ENCODE measurements at regions not wholly inside any gene's neighbourhood (a gene's known extent, or its start where the extent isn't known, plus 50 kb on each side); places are given as distances from the start of the nearest gene placed in this dataset.
"Not testable (repeated sequence)": the region's sequence is repeated elsewhere in the genome, so short reads cannot be mapped to it uniquely, and the experiment has no call there.

DNA sequence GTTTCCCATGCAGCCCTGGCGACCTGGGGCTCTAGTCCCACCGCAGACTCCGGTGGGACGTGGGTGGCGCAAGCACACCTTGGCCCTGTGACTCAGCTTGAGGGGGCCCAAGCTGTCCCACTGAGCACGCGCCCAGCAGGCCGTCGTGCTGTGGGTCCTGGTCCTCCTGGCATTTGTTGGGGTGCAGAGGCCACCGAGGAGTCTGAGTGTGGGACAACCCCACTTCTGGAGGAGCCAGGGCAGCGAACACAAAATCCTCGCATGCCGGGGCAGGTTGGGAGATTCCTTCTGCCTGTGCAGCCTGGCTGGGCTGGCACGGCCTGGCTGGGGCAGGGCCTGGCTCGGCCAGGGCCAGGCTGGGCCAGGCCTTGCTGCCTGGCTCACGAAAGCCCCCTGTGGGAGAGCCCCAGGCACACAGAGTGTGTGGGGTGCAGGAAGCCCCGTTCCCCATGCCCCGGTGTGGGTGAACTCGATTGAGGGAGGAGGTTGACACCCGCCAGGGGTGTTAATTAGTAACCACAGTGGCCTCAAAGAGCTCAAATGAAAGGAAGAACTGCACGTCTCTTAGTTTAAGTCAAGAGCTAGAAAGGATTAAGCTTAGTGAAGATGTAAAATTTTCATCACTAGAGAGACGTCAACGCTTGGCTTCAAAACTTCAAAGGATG lies 1808.5 kb upstream of the DEFB115 start:
- Mint-ChIP-seq H3K27me3 (ENCODE audit: low read depth) (no peaks in the 10 kb centered on the region), H3K4me1 (no peaks in the 10 kb centered on the region), H3K36me3 (ENCODE audit: low read depth) (peaks cover 4% of the 10 kb centered on the region), H3K9me3 (peaks cover 4% of the 10 kb centered on the region), H3K4me3 (no peak overlapping the region), H3K27ac (ENCODE audit: unreplicated experiment) (no peak overlapping the region)
- no peak for DNase-seq (ENCODE audit: low read depth, low spot score)
- TF ChIP-seq, protein P1, sequence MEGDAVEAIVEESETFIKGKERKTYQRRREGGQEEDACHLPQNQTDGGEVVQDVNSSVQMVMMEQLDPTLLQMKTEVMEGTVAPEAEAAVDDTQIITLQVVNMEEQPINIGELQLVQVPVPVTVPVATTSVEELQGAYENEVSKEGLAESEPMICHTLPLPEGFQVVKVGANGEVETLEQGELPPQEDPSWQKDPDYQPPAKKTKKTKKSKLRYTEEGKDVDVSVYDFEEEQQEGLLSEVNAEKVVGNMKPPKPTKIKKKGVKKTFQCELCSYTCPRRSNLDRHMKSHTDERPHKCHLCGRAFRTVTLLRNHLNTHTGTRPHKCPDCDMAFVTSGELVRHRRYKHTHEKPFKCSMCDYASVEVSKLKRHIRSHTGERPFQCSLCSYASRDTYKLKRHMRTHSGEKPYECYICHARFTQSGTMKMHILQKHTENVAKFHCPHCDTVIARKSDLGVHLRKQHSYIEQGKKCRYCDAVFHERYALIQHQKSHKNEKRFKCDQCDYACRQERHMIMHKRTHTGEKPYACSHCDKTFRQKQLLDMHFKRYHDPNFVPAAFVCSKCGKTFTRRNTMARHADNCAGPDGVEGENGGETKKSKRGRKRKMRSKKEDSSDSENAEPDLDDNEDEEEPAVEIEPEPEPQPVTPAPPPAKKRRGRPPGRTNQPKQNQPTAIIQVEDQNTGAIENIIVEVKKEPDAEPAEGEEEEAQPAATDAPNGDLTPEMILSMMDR (conservative IDR thresholded peaks at IDR 0.05), result no peak

DNA sequence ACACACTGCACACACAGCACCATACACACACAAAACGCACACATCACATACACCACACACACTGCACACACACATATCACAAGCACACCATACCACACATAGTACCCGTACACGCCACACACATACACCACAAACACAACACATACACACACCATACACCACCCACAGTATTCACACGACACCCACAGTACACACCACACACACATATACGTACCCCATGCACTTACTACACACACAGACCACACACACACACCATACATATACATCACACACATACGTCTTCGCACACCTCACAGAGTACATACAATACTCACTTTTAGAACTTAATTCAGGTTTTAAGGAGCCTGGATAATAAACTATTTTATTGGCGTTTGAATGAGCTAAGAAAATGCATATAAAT lies 1805.3 kb upstream of the DEFB115 start:
- no peaks in the 10 kb centered on the region for H3K4me1 Mint-ChIP-seq
- H3K27ac Mint-ChIP-seq (ENCODE audit: unreplicated experiment), result no peak overlapping the region
- H3K9me3 Mint-ChIP-seq, result peaks cover 4% of the 10 kb centered on the region
- H3K36me3 Mint-ChIP-seq (ENCODE audit: low read depth), result peaks cover 4% of the 10 kb centered on the region
- no peak overlapping the region for H3K4me3 Mint-ChIP-seq
- TF ChIP-seq, protein P1 (conservative IDR thresholded peaks at IDR 0.05), result no peak
- no peaks in the 10 kb centered on the region for H3K27me3 Mint-ChIP-seq (ENCODE audit: low read depth)
- DNase-seq (ENCODE audit: low read depth, low spot score), result no peak

DNA sequence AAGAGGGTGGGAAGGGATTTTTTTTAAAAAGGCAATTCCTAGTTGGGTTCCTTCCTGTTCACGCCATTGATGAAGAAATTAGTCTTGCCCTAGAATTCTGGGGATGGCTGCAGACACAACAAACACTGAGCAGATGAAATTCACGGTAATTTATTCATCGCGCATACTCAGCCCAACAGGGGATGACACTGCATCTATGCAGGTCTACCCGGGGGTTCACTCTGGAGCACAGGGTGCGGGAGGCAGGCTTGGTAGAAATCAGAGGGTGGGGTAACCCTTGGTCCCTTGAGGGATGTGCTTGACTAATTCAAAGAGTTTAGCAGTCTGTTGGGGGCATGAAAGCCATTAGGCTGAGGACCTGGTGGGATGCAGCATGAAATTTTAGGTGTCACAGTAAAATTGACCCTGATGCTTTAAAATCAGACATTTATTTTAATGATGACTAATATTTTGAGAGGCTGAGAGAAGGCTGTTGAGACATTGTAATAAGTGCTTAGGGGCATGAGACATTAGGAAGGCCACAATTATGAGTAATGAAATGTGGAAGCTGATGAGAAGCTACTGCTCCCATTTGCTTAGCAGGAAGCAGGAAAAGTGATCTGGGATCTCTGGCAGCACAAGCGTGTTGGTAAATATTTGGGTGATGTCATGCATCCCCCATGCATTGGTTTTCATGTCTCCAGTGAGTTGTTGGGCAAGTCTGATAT lies 1800.3 kb upstream of the DEFB115 start:
- not testable (repeated sequence) for DNase-seq (ENCODE audit: low read depth, low spot score); H3K36me3 Mint-ChIP-seq (ENCODE audit: low read depth); H3K9me3 Mint-ChIP-seq; H3K27ac Mint-ChIP-seq (ENCODE audit: unreplicated experiment); H3K4me1 Mint-ChIP-seq; H3K4me3 Mint-ChIP-seq; H3K27me3 Mint-ChIP-seq (ENCODE audit: low read depth)

DNA sequence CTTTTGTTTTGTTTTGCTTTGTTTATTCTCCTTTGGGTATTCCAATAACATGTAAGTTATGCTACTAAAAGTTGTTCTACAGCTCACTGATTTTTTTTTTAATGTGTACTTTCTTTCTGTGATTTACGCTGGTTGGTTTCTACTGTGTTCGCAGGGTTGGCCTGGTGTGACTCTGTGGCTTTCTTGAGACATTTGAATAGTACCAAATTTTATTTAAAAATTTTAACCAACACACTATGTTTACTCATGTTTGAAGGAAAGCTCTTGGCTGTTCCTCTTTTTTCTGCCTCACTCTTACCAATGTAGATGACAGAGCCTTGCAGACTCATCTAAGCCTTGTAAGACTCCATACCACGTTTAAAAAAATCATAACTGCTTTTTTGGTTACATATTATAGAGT lies 1784.9 kb upstream of the DEFB115 start:
- TF ChIP-seq, protein P1 (conservative IDR thresholded peaks at IDR 0.05), result no peak
- Mint-ChIP-seq H3K27ac (ENCODE audit: unreplicated experiment) (no peak overlapping the region), H3K4me1 (no peaks in the 10 kb centered on the region), H3K4me3 (no peak overlapping the region), H3K27me3 (ENCODE audit: low read depth) (no peaks in the 10 kb centered on the region), H3K9me3 (no peaks in the 10 kb centered on the region), H3K36me3 (ENCODE audit: low read depth) (no peaks in the 10 kb centered on the region)
- no peak for DNase-seq (ENCODE audit: low read depth, low spot score)

DNA sequence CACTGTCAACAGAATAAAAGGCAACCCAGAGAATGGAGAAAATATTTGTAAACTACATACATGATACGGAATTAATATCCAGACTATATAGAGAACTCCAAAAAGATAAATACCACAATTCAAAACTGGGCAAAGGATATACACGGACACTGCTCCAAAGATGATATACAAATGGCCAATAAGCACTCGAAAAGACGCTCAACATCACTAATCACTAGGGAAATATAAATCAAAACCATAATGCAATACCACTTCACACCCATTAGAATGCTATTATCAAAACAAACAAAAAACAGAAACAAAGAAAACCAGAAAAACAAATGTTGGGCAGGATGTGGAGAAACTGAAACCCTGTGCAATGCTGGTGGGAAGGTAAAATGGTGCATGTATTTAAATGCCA lies 1764.6 kb upstream of the DEFB115 start:
- H3K4me3 Mint-ChIP-seq; DNase-seq (ENCODE audit: low read depth, low spot score); H3K27ac Mint-ChIP-seq (ENCODE audit: unreplicated experiment); H3K4me1 Mint-ChIP-seq; H3K27me3 Mint-ChIP-seq (ENCODE audit: low read depth); H3K9me3 Mint-ChIP-seq; H3K36me3 Mint-ChIP-seq (ENCODE audit: low read depth): not testable (repeated sequence)

DNA sequence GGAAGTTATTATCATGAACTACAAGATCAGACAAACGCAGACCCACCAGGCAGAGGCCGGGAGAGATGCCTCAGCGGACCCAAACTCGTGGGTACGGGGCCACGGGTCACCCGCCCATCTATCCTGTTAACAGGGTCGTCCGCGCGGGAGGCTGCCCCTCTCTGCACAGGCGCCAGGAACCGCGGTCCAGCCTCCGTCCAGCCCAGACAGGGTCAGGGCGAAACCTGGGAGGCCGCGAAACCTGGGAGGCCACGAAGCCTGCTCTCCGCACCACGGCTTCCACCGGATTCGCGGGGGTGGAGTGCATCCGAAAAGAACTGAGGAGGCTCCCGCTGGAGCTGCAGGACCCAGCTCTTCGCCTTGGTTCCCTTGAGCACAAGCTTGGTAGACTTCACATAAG lies 1760.7 kb upstream of the DEFB115 start:
- H3K9me3 Mint-ChIP-seq; H3K27ac Mint-ChIP-seq (ENCODE audit: unreplicated experiment); H3K27me3 Mint-ChIP-seq (ENCODE audit: low read depth); DNase-seq (ENCODE audit: low read depth, low spot score); H3K4me3 Mint-ChIP-seq; H3K4me1 Mint-ChIP-seq; H3K36me3 Mint-ChIP-seq (ENCODE audit: low read depth): not testable (repeated sequence)

DNA sequence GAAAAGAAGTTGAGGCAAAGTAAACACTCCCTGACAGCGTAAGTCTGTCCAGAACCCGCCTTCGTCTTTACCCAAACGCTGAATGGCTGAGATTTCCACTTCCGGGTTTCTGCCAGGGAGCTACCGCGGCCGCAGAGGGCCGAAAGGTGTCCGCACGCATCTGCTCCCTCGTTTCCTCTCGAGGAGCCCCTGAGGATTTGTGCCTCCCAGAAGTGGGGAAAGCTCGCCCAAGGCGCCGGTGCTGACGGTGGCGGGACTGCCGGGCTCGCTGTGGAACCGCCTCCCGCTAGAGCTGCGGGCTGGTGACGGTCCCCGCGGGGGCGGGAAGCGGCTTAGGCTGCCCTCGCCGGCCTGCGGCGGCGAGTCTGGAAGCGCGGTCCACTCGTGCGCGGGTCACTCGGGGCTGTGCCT lies 1760.2 kb upstream of the DEFB115 start:
- no peak overlapping the region for H3K27ac Mint-ChIP-seq (ENCODE audit: unreplicated experiment)
- TF ChIP-seq, protein P1 (conservative IDR thresholded peaks at IDR 0.05), result no peak
- H3K9me3 Mint-ChIP-seq, result peaks cover 6% of the 10 kb centered on the region
- no peak overlapping the region for H3K4me3 Mint-ChIP-seq
- peaks cover 3% of the 10 kb centered on the region for H3K36me3 Mint-ChIP-seq (ENCODE audit: low read depth)
- no peaks in the 10 kb centered on the region for H3K27me3 Mint-ChIP-seq (ENCODE audit: low read depth)
- no peaks in the 10 kb centered on the region for H3K4me1 Mint-ChIP-seq
- DNase-seq (ENCODE audit: low read depth, low spot score), result no peak

DNA sequence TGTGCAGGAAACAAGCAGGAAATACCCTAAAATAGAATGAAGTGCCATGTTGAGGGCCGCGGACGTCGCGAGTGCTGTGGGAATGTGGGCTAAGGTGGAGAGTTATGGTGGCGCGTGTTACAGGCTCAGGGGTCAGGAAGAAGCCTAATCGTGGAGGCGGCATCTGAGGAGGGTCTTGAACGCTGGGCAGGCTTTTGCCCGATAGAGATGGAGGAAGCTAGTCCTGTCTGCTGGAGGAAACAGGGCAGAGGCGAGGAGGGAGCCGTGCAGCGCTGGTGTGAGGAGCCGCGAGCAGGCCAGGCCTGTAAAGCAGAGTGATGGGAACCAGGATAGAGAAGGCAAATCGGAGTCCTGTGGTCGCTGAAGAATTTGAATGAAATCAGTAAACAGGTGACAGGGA lies 1759.8 kb upstream of the DEFB115 start:
- not testable (repeated sequence) for H3K4me3 Mint-ChIP-seq; H3K36me3 Mint-ChIP-seq (ENCODE audit: low read depth); DNase-seq (ENCODE audit: low read depth, low spot score); H3K9me3 Mint-ChIP-seq; H3K4me1 Mint-ChIP-seq; H3K27ac Mint-ChIP-seq (ENCODE audit: unreplicated experiment); H3K27me3 Mint-ChIP-seq (ENCODE audit: low read depth)

DNA sequence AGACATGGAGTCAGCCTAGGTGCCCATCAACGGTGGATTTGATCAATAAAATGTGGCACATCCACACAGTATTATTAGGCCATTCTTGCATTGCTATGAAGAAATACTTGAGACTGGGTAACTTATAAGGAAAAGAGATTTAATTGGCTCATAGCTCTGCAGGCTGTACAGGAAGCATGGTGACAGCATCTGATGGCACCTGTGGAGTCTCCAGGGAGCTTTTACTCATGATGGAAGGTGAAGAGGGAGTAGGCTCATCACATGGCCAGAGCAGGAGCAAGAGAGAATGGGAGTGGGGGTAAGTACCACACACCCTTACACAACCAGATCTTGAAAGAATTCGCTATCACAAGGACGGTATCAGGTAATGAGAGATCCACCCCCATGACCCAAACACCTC lies 1756.7 kb upstream of the DEFB115 start:
- not testable (repeated sequence) for H3K4me3 Mint-ChIP-seq; H3K36me3 Mint-ChIP-seq (ENCODE audit: low read depth); H3K27ac Mint-ChIP-seq (ENCODE audit: unreplicated experiment); H3K9me3 Mint-ChIP-seq; DNase-seq (ENCODE audit: low read depth, low spot score); H3K27me3 Mint-ChIP-seq (ENCODE audit: low read depth); H3K4me1 Mint-ChIP-seq

DNA sequence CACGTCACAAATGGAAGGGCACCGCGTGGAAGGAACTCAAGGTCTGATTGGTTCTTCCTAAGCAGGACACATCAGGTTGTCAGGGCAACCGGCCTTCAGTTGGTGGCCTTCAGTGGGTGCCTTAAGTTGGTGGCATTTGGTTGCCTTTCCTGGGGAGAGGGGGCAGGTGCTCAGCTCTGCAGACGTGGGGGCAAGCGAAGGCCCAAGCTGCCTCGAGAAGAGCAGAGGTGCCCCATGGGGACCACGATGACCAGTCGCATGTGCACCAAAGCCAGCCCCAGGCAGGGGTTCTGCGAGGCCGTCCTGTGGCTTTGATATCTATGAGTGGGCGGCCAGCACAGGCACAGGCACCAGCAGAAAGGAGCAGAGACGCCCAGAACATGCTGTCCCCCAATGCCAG lies 1742.8 kb upstream of the DEFB115 start:
- not testable (repeated sequence) for H3K4me1 Mint-ChIP-seq; H3K27me3 Mint-ChIP-seq (ENCODE audit: low read depth); H3K27ac Mint-ChIP-seq (ENCODE audit: unreplicated experiment); H3K9me3 Mint-ChIP-seq; DNase-seq (ENCODE audit: low read depth, low spot score); H3K36me3 Mint-ChIP-seq (ENCODE audit: low read depth); H3K4me3 Mint-ChIP-seq

Measured in neural crest cell (in vitro differentiated cells).